ENCODE measurements at regions not wholly inside any gene's neighbourhood (a gene's known extent, or its start where the extent isn't known, plus 50 kb on each side); places are given as distances from the start of the nearest gene placed in this dataset.

- DNase-seq (ENCODE audit: low spot score), result peak; percentile 79
Measured at GRCh38 chr7:46568420-46569132, 647.5 kb upstream of the IGFBP3 start.

DNA sequence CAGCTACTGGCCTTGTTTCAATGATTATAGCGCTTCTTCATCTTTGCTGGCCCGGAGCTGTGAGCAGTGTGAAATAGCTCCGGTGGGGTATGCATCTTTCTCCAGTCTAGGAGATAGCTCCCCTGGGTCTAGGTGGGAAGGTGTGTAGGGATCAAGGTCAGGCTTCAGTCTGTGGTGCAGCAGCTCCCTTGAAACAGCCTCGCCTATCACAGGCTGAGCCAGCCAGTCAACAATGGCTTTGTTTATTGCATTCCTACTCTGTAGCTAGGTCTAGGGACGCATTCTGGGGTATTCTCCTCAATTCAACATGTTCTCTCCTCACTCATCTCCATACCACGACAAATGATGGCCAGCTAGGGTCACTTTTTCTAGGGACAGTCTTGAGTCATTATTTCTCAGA, 646.8 kb upstream of the IGFBP3 start:
- peak; percentile 32 for DNase-seq (ENCODE audit: low spot score)

GRCh38 chr7:46566097-46566774, 645.2 kb upstream of the IGFBP3 start:
- no peak for DNase-seq (ENCODE audit: low spot score)

GRCh38 chr7:46565253-46566096, 644.4 kb upstream of the IGFBP3 start:
- DNase-seq (ENCODE audit: low spot score), result peak; percentile 59

DNA sequence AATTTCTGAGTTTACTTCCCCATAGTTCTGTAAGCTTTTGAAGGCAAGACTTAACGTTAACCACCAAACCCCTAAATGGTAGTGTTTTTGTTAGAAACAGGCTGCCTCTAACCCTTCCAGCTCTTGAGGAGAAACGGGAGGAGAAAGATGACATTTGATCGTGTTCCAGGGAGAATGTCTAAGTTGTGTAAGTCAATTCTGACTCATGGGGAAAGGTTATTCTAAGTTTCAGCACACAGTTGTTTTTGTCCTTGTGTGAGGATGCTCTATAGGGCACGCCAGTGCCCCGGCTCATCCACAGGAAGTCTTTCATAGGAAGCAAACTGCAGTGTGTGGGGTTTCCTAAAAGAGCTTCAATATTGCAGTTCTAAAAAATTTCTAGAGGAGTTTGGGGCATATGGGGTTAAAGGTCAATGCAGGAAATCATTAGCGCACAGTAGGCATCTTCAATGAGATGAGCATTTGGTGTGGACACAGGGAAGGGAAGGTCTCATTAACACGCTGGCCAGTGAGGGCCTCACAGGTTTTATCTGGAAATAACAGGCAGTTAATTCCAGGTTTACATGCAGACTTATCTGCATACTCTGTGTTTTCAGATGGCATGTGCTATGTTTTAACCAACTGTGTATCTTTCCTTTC, 638.2 kb upstream of the IGFBP3 start:
- DNase-seq (ENCODE audit: low spot score), result peak; percentile 33

DNA sequence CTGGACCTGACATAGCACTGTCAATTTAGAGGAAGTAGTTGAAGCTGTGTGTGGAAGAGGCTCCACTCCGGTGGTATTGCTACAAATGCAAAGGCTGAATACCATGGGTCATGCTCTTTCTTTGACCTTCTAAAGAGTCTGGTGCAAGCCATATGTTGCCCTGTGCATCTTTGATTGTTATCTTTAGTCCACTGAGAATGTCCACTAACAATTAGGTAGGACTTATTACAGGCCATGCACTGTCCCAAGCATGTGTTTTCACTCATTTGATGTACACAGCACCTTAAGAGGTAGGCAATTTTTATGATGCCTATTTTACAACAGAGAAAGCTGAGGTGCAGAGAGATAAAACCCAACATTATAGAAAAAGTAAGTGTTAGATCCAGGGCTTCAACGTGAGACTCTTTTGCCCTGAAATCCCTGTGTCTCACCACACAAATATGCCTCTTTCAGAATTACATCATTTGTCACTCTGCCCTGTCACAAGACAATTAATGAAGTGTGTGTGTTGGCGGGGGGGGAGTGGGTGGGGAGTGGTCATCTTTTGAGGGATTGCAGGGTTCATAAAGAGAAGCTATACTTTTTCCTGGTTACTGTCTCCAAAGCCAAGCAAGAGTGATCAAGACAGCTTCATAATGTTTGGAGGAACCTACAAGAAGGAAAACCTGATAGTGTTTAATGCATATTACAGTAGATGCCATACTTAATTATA, 637.6 kb upstream of the IGFBP3 start:
- peak; percentile 68 for DNase-seq (ENCODE audit: low spot score)

- DNase-seq (ENCODE audit: low spot score), result no peak
Measured at GRCh38 chr7:46557781-46558180, 636.7 kb upstream of the IGFBP3 start.

DNA sequence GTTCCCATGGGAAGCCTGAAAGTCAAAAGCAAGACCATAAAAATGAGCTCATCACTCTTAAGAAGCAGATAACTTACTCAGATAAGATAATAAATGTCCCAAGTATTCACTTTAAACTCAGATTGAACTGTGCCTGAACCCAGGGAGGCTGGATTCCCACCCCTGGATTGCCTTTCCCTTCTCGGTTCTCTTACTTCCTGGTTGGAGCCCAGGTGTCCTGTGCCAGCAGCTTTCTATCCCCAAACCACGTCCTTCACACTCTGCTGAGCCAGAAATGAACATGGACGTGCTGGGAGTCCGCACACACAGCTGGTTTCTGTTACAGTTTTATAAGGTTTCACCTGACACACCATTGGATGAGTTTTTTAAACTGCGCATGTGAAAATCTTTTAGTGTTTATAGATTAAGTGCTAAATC, 636.2 kb upstream of the IGFBP3 start:
- peak; percentile 92 for DNase-seq (ENCODE audit: low spot score)

- no peak for DNase-seq (ENCODE audit: low spot score)
Measured at GRCh38 chr7:46554688-46555422, 633.8 kb upstream of the IGFBP3 start.

GRCh38 chr7:46551603-46552002, 630.5 kb upstream of the IGFBP3 start:
- no peak for DNase-seq (ENCODE audit: low spot score)

DNA sequence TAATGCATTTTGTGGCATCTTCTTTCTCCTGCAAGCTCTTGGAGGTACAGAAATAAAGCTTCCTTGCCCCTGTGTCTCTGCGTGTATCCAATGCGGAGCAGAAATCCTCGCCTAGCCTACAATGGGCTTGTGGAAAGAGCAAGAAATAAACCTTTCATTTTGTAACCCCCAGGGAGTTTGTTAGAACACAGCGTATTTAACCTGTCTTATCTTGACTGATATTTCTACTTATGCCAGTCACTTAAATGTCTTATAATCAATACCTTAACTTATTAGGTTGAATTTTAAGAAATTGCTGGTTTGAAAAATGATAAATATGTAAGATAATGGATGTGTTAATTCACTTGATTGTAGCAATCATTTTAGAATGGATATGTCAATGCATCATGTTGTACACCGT, 629.8 kb upstream of the IGFBP3 start:
- DNase-seq (ENCODE audit: low spot score), result no peak

- DNase-seq (ENCODE audit: low spot score), result no peak
Measured at GRCh38 chr7:46549892-46550639, 629.0 kb upstream of the IGFBP3 start.

GRCh38 chr7:46549347-46549746, 628.3 kb upstream of the IGFBP3 start:
- DNase-seq (ENCODE audit: low spot score), result no peak

- no peak for DNase-seq (ENCODE audit: low spot score)
Measured at GRCh38 chr7:46547044-46547443, 626.0 kb upstream of the IGFBP3 start.

DNA sequence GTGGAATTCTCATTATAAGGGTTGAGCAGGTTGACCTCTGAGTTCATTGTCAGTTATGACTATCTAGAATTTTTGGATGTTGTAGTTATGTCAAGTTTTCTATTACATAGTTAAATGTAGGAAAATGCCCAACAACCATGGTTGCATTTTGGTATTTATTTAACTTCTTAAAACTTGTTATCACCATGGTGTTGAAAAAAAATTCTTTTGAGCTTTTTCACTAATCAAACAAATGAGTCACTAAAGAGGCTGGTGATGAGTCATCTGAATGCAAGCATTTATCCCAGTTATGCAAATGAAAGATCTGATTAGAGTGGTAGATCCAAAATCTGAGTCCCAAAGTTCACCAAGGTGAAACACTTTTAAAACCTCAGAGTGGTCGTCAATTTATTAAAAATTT, 624.7 kb upstream of the IGFBP3 start:
- DNase-seq (ENCODE audit: low spot score), result peak; percentile 89

DNA sequence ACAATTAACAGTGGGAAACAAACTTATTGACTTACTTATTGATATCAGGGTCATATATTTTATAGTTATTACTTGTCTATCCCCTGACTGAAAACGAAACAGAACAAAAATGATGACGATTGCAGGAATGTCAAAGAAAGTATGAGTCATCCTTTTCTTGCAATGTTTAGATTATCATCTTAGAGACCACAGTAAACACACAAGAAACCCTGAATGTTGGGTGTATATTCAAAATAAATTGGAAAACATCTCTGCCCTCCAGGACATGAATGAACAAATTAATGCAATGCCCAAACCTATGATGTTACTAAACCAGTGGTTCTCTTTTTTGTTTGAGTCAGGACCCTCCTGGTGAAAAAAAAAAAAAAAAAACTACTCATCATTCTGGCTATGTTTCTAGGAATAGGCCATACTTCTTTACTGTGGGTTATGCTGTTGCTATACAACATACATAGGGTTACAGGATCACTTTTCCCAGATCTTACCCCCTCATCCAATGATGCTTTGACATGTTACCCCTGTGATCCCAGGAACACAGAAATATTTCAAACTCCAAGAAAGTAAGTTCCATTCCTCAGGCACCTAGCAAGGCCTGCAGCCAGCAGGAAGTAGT, 623.4 kb upstream of the IGFBP3 start:
- DNase-seq (ENCODE audit: low spot score), result peak; percentile 69

DNA sequence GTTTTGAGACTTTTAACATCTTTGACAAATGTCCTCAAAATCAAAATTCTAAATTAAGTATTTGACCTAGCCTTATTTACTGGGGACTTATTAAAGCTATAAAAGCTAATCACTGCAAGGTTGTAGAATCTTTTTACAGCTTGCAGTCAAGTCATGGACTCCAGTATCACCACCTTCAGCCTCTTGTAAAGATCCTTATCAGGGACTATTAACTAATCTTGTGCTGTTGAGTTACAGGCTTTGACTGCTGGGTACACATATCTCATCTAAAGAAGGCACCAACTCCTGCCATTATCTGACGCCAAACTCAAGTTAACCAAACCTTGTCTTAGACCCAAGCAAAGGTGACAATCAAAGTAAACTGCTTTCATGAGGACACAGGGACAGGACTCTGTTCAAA, 621.0 kb upstream of the IGFBP3 start:
- no peak for DNase-seq (ENCODE audit: low spot score)

- no peak for DNase-seq (ENCODE audit: low spot score)
Measured at GRCh38 chr7:46539892-46540483, 618.9 kb upstream of the IGFBP3 start.

DNA sequence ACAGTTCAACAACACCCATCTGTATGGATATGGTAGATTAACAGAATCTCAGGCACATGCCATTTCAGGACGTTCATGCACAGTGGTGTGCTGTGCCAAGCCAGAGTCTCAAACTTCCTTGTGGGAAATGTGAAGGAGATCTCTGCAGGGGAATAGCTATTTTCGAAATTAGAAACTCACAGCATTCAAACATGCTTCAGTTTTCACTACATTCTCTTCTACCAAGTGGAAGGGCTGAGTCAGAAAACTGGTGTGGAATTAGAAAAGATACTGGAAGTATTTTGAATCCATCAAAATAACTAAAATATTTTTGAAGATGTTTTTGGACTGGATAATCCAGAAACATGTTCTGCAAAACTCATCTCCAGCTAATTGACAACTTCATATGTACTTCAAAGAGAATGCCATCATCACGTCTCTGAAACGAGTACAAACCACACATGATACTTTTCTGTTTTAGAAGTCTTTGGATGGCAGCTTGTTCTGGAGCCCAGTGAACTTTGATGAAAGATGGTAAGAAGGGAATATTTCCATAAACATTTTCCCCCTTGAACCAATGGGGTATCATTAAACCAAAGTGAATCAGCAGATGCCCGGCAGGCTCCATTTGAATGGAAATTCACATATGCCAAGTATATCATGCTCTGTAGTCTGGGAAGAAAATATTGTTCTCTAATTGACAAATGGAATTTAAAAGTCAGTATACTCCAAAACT, 616.3 kb upstream of the IGFBP3 start:
- DNase-seq (ENCODE audit: low spot score), result no peak
